HL-60 (cell line): ENCODE measurements at regions not wholly inside any gene's neighbourhood (a gene's known extent, or its start where the extent isn't known, plus 50 kb on each side); places are given as distances from the start of the nearest gene placed in this dataset.

Source experiments
- DNase-seq, 2 experiments: peaks; one replicate each; pipeline ENCODE4 v3.0.0-alpha.2; 2010 to 2020; ENCODE audit warnings: low read depth in 1 of 2, low spot score in 1 of 2
- H3K27ac ChIP-seq: fragments of 250-450 bp; sonication (Bioruptor Pico); replicated peaks from 2 replicates; pipeline ENCODE4 v1.5.1; 2020; ENCODE audit warnings: mild to moderate bottlenecking, moderate library complexity
- H3K27me3 ChIP-seq: fragments of 250-450 bp; sonication (Bioruptor Pico); 2 replicates; pipeline ENCODE4 v1.5.1; 2021; ENCODE audit warnings: mild to moderate bottlenecking, moderate library complexity; ENCODE audit not compliant: insufficient read depth, poor library complexity, severe bottlenecking
- H3K4me3 ChIP-seq: replicated peaks from 2 replicates; pipeline ENCODE4 v1.5.1; 2011; ENCODE audit warnings: mild to moderate bottlenecking, control low read depth, low read length; ENCODE audit not compliant: insufficient read depth
- CTCF ChIP-seq: IDR thresholded peaks from one replicate; pipeline ENCODE4 v1.5.1; 2011; ENCODE audit warnings: low read length, control low read depth, inconsistent platforms; ENCODE audit not compliant: insufficient read depth
- GABPA ChIP-seq: IDR thresholded peaks from 2 replicates; pipeline ENCODE4 v1.6.1; 2012; ENCODE audit warnings: low read depth
- POLR2AphosphoS5 ChIP-seq: IDR thresholded peaks from 2 replicates; pipeline ENCODE4 v1.6.1; 2012; ENCODE audit warnings: low read depth
- SPI1 ChIP-seq: IDR thresholded peaks from 2 replicates; pipeline ENCODE4 v1.6.1; 2012; ENCODE audit warnings: low read depth, mild to moderate bottlenecking, borderline replicate concordance
- TF ChIP-seq, protein P1 (sequence below): IDR thresholded peaks from 2 replicates; pipeline ENCODE4 v1.6.1; 2012; ENCODE audit warnings: low read depth; ENCODE audit not compliant: insufficient replicate concordance

- Histone ChIP-seq H3K27ac (no peak overlapping the region), H3K27me3 (no peaks in the 10 kb centered on the region), H3K4me3 (no peak overlapping the region)
- TF ChIP-seq POLR2AphosphoS5 (no peak), SPI1 (no peak), GABPA (no peak)
- DNase-seq, result no peak
Measured at GRCh38 chr11:98180921-98181320, 839.8 kb upstream of the CNTN5 start.

- Histone ChIP-seq H3K4me3 (no peak overlapping the region), H3K27me3 (no peaks in the 10 kb centered on the region), H3K27ac (no peak overlapping the region)
- DNase-seq, result no peak
- no peak for TF ChIP-seq SPI1
Measured at GRCh38 chr11:98183034-98183433, 837.7 kb upstream of the CNTN5 start.

DNA sequence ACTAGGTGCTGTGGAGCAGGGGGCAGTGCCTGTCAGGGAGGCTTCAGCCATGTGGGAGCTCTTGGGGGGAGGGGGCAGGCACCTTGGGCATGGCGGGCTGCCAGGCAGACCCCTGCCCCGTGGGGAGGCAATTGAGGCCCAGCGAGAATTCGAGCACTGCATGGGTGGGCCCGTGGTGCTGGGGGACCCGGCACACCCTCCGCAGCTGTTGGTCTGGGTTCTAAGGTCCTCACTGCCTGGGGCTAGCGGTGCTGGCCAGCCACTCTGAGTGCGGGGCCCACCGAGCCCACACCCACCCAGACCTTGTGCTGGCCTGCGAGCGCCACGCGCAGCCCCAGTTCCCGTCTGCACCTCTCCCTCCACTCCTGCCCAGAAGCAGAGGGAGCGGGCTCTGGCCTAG, 835.5 kb upstream of the CNTN5 start:
- no peak for DNase-seq
- H3K27me3 ChIP-seq, result no peaks in the 10 kb centered on the region
- no peak overlapping the region for H3K4me3 ChIP-seq
- no peak overlapping the region for H3K27ac ChIP-seq
- TF ChIP-seq, protein P1, sequence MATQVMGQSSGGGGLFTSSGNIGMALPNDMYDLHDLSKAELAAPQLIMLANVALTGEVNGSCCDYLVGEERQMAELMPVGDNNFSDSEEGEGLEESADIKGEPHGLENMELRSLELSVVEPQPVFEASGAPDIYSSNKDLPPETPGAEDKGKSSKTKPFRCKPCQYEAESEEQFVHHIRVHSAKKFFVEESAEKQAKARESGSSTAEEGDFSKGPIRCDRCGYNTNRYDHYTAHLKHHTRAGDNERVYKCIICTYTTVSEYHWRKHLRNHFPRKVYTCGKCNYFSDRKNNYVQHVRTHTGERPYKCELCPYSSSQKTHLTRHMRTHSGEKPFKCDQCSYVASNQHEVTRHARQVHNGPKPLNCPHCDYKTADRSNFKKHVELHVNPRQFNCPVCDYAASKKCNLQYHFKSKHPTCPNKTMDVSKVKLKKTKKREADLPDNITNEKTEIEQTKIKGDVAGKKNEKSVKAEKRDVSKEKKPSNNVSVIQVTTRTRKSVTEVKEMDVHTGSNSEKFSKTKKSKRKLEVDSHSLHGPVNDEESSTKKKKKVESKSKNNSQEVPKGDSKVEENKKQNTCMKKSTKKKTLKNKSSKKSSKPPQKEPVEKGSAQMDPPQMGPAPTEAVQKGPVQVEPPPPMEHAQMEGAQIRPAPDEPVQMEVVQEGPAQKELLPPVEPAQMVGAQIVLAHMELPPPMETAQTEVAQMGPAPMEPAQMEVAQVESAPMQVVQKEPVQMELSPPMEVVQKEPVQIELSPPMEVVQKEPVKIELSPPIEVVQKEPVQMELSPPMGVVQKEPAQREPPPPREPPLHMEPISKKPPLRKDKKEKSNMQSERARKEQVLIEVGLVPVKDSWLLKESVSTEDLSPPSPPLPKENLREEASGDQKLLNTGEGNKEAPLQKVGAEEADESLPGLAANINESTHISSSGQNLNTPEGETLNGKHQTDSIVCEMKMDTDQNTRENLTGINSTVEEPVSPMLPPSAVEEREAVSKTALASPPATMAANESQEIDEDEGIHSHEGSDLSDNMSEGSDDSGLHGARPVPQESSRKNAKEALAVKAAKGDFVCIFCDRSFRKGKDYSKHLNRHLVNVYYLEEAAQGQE, result no peak
- TF ChIP-seq GABPA, result no peak
- TF ChIP-seq CTCF, result no peak
- TF ChIP-seq SPI1, result no peak
- no peak for TF ChIP-seq POLR2AphosphoS5

GRCh38 chr11:98194611-98195010, 826.1 kb upstream of the CNTN5 start:
- Histone ChIP-seq H3K4me3 (no peak overlapping the region), H3K27ac (no peak overlapping the region), H3K27me3 (no peaks in the 10 kb centered on the region)
- DNase-seq, result no peak
- TF ChIP-seq SPI1 (no peak), POLR2AphosphoS5 (no peak), CTCF (no peak), GABPA (no peak)
- TF ChIP-seq, protein P1, result no peak

DNA sequence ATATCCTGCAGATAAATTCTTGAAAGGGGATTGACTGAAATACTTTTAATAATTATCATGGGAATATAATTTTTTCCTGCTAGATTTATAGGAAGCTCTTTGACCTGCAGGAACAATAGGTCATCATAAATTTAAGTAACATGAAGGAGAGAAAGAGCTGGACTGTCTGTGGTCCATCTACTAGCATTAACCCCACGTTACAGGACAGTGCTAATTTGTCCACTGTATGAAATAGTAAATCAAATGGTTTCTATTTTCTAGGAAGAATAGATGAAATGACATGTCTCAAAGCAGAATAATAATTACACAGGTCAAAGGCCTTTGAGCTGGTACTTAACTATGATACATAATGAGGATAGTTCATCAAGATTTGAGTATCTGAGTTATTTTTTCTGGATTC, 825.4 kb upstream of the CNTN5 start:
- Histone ChIP-seq H3K27me3 (no peaks in the 10 kb centered on the region), H3K4me3 (no peak overlapping the region), H3K27ac (no peak overlapping the region)
- DNase-seq, result no peak
- TF ChIP-seq CTCF, result no peak
- TF ChIP-seq SPI1, result no peak
